Mesendoderm (in vitro differentiated cells): ENCODE measurements at regions not wholly inside any gene's neighbourhood (a gene's known extent, or its start where the extent isn't known, plus 50 kb on each side); places are given as distances from the start of the nearest gene placed in this dataset.

Source experiments
- DNase-seq: peaks from one replicate; pipeline ENCODE4 v3.0.0; 2013
- H2AK5ac ChIP-seq: 2 replicates; pipeline ENCODE4 v1.6.1; 2013; ENCODE audit warnings: low read length, inconsistent platforms
- H2BK120ac ChIP-seq: 2 replicates; pipeline ENCODE4 v1.6.1; 2013; ENCODE audit warnings: low read depth, mild to moderate bottlenecking, low read length, moderate library complexity, mixed read lengths
- H2BK15ac ChIP-seq: replicated peaks from 2 replicates; pipeline ENCODE4 v1.6.1; 2013; ENCODE audit warnings: low read depth, mild to moderate bottlenecking, moderate library complexity
- H2BK5ac ChIP-seq: 2 replicates; pipeline ENCODE4 v1.6.1; 2013; ENCODE audit warnings: low read length, inconsistent platforms
- H3K18ac ChIP-seq: 2 replicates; pipeline ENCODE4 v1.6.1; 2013; ENCODE audit warnings: mild to moderate bottlenecking, low read length, mixed read lengths
- H3K23ac ChIP-seq: one replicate; pipeline ENCODE4 v1.6.1; 2013; ENCODE audit warnings: low read length
- H3K27ac ChIP-seq: 2 replicates; pipeline ENCODE4 v1.5.1; 2013; ENCODE audit warnings: low read depth, mild to moderate bottlenecking, inconsistent platforms, low read length, moderate library complexity
- H3K27me3 ChIP-seq: 2 replicates; pipeline ENCODE4 v1.6.1; 2013; ENCODE audit warnings: low read length, control low read depth, mild to moderate bottlenecking, inconsistent platforms; ENCODE audit not compliant: insufficient read depth, poor library complexity
- H3K36me3 ChIP-seq: 2 replicates; pipeline ENCODE4 v1.6.1; 2013; ENCODE audit warnings: low read length, inconsistent platforms; ENCODE audit not compliant: control insufficient read depth, insufficient read depth
- H3K4ac ChIP-seq: one replicate; pipeline ENCODE4 v1.6.1; 2013; ENCODE audit warnings: low read depth, mild to moderate bottlenecking, low read length, moderate library complexity
- H3K4me1 ChIP-seq: 2 replicates; pipeline ENCODE4 v1.6.1; 2013; ENCODE audit warnings: low read depth, low read length, inconsistent platforms; ENCODE audit not compliant: control insufficient read depth
- H3K4me2 ChIP-seq: 2 replicates; pipeline ENCODE4 v1.6.1; 2013; ENCODE audit warnings: low read length
- H3K4me3 ChIP-seq: 2 replicates; pipeline ENCODE4 v1.5.1; 2013; ENCODE audit warnings: mild to moderate bottlenecking, low read length
- H3K56ac ChIP-seq: one replicate; pipeline ENCODE4 v1.6.1; 2013; ENCODE audit warnings: low read length
- H3K79me1 ChIP-seq: 2 replicates; pipeline ENCODE4 v1.6.1; 2013; ENCODE audit warnings: low read length, inconsistent platforms
- H3K79me2 ChIP-seq: 2 replicates; pipeline ENCODE4 v1.6.1; 2013; ENCODE audit warnings: mild to moderate bottlenecking, low read length; ENCODE audit not compliant: control insufficient read depth, insufficient read depth
- H3K9ac ChIP-seq: 2 replicates; pipeline ENCODE4 v1.6.1; 2013; ENCODE audit warnings: low read length, inconsistent platforms
- H4K5ac ChIP-seq: one replicate; pipeline ENCODE4 v1.6.1; 2013; ENCODE audit warnings: low read length
- H4K8ac ChIP-seq: one replicate; pipeline ENCODE4 v1.6.1; 2013; ENCODE audit warnings: low read depth, mild to moderate bottlenecking, control low read depth, low read length, moderate library complexity
- WGBS: extraction: QIAGEN DNeasy Blood & Tissue Kit; methylation state at CpG from one replicate; pipeline ENCODE4 v1.1.7; 2013; ENCODE audit warnings: low lambda C conversion rate, missing lambda C conversion rate; ENCODE audit not compliant: insufficient coverage; ENCODE audit errors: extremely low coverage; 5-methylcytosine and 5-hydroxymethylcytosine counted together

DNA sequence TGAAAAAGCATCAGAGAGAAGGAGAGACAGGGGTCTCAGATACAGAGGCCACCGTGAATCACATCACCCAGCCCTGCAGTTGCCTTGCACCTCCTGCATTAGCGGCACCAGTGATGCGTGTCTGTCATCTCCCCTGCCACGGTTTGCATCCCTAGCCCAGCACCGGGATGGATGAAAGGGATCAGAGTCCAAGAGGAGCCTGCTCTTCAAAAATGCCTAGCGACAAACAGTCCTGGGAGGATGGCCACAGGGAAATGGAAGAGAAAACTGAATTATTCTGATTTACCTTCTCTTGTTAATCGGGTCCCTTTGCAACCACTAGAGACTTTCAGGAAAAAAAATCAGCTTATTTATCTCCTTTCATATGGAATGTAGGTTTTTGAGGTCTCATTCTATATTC, 495.6 kb upstream of the KIRREL3 start:
- H3K23ac ChIP-seq = no peak overlapping the region
- no peak for DNase-seq
- H3K36me3 ChIP-seq = no peaks in the 10 kb centered on the region
- H3K27me3 ChIP-seq = no peaks in the 10 kb centered on the region
- H3K4me3 ChIP-seq = no peak overlapping the region
- H4K5ac ChIP-seq = no peak overlapping the region
- H3K79me2 ChIP-seq = no peaks in the 10 kb centered on the region
- no peak overlapping the region for H3K9ac ChIP-seq
- no peak overlapping the region for H2BK15ac ChIP-seq
- no peak overlapping the region for H2AK5ac ChIP-seq
- H2BK5ac ChIP-seq = no peak overlapping the region
- no peak overlapping the region for H4K8ac ChIP-seq
- H3K4me2 ChIP-seq = no peak overlapping the region
- H3K4me1 ChIP-seq = no peaks in the 10 kb centered on the region
- no peak overlapping the region for H3K4ac ChIP-seq
- no peaks in the 10 kb centered on the region for H3K79me1 ChIP-seq
- no peak overlapping the region for H3K56ac ChIP-seq
- no peak overlapping the region for H3K18ac ChIP-seq
- H2BK120ac ChIP-seq = no peak overlapping the region
- no CpG with 5 or more reads among the region's 7 CpGs for WGBS
- no peak overlapping the region for H3K27ac ChIP-seq

DNA sequence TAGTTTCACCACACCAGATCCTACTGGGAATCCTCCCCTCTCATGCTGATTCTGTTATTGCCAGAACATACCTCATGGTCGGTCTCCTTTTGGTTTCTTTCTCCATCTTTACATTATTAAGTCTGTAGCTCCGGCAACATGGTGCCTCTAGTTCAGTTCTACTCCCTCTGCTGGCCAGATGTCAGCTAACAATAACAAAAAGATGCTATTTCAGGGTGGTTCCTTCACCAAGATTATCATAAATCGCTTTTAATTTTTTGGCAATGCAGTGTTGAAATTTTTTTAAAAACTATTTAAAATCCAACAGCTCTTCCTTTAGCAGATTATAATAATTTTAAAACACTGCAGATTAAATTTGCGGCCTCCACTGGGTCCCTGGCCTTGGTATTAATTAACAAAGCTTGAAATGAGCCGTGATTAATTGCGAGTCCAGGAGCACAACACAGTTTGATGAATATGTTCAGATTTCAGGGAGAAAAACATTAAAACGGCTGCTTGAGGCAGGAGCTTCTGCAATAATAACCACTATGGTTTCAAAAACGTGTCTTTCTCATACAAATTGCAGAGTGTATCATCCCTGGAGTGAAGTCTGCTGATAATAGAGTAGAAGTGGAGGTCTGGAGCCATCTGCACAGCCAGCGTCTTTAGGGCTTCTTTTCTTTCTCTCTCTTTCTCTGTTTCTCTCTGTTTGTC, 492.9 kb upstream of the KIRREL3 start:
- no peak overlapping the region for H2BK120ac ChIP-seq
- no peak overlapping the region for H3K23ac ChIP-seq
- no peak overlapping the region for H4K5ac ChIP-seq
- no peak overlapping the region for H3K18ac ChIP-seq
- H3K9ac ChIP-seq = no peak overlapping the region
- no peak overlapping the region for H3K56ac ChIP-seq
- no peak overlapping the region for H2AK5ac ChIP-seq
- no peaks in the 10 kb centered on the region for H3K79me2 ChIP-seq
- no peaks in the 10 kb centered on the region for H3K79me1 ChIP-seq
- H3K36me3 ChIP-seq = no peaks in the 10 kb centered on the region
- H2BK15ac ChIP-seq = no peak overlapping the region
- H3K4me3 ChIP-seq = no peak overlapping the region
- H3K4me1 ChIP-seq = no peaks in the 10 kb centered on the region
- no peak overlapping the region for H3K27ac ChIP-seq
- H3K4ac ChIP-seq = no peak overlapping the region
- no CpG with 5 or more reads among the region's 9 CpGs for WGBS
- no peak overlapping the region for H3K4me2 ChIP-seq
- DNase-seq = peak; percentile 32
- H4K8ac ChIP-seq = no peak overlapping the region
- H2BK5ac ChIP-seq = no peak overlapping the region
- H3K27me3 ChIP-seq = no peaks in the 10 kb centered on the region

DNA sequence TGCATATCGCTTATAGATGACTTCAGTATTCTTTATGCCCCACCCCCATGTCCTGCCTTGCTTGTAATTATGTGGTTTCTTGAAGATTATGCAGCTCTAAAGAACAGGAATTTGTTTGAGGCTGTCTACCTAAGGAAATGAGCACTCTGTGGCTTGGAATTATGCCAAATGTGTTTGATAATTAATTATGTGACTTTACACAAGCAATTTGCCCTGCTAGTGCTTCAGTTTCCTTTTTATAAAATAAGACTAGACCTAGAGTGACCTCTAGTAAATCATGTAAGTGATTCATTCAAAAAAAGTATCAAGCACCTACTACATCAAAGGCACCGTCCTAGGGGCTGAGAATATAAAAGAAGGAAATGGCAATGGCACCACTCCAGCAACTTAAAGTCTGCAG, 491.5 kb upstream of the KIRREL3 start:
- WGBS = no CpG with 5 or more reads among the region's 2 CpGs
- Histone ChIP-seq H3K27ac (no peak overlapping the region), H4K5ac (no peak overlapping the region), H3K79me1 (no peaks in the 10 kb centered on the region), H3K18ac (no peak overlapping the region), H3K27me3 (no peaks in the 10 kb centered on the region), H3K9ac (no peak overlapping the region), H3K79me2 (no peaks in the 10 kb centered on the region), H3K4me3 (no peak overlapping the region), H4K8ac (no peak overlapping the region), H3K4me1 (no peaks in the 10 kb centered on the region), H2BK120ac (no peak overlapping the region), H2AK5ac (no peak overlapping the region), H3K23ac (no peak overlapping the region), H3K4me2 (no peak overlapping the region), H3K56ac (no peak overlapping the region), H2BK15ac (no peak overlapping the region), H2BK5ac (no peak overlapping the region), H3K4ac (no peak overlapping the region), H3K36me3 (no peaks in the 10 kb centered on the region)
- DNase-seq = no peak

DNA sequence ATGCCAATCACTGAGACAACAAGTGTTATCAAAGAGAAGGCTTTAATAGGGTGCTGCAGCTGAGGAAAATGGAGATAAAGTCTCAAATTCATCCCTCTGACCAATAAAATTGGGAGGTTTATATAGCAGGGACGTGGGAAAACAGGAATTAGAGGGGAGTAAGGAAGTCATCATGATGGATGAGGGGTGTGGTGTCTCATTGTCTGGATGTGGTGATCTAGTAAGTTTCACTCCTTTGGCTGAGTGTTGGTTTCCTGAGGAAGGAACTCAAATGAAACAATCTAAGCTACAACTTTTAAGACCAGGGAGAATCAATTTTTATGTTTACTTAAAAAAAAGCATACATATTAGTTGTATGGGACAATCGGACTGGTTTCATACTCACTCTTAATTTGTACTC, 491.0 kb upstream of the KIRREL3 start:
- H3K4me3 ChIP-seq = no peak overlapping the region
- H2BK15ac ChIP-seq = no peak overlapping the region
- no peak for DNase-seq
- no peak overlapping the region for H4K8ac ChIP-seq
- no CpG with 5 or more reads among the region's 2 CpGs for WGBS
- H3K18ac ChIP-seq = no peak overlapping the region
- no peaks in the 10 kb centered on the region for H3K4me1 ChIP-seq
- H3K9ac ChIP-seq = no peak overlapping the region
- no peak overlapping the region for H3K27ac ChIP-seq
- no peak overlapping the region for H2BK5ac ChIP-seq
- H3K4me2 ChIP-seq = no peak overlapping the region
- H3K4ac ChIP-seq = no peak overlapping the region
- no peak overlapping the region for H2AK5ac ChIP-seq
- no peaks in the 10 kb centered on the region for H3K27me3 ChIP-seq
- H2BK120ac ChIP-seq = no peak overlapping the region
- no peak overlapping the region for H3K56ac ChIP-seq
- no peaks in the 10 kb centered on the region for H3K79me2 ChIP-seq
- H3K79me1 ChIP-seq = no peaks in the 10 kb centered on the region
- no peak overlapping the region for H4K5ac ChIP-seq
- H3K36me3 ChIP-seq = no peaks in the 10 kb centered on the region
- no peak overlapping the region for H3K23ac ChIP-seq

GRCh38 chr11:127490896-127491295, 490.3 kb upstream of the KIRREL3 start:
- Histone ChIP-seq H2BK15ac (no peak overlapping the region), H3K79me2 (no peaks in the 10 kb centered on the region), H3K79me1 (no peaks in the 10 kb centered on the region), H2BK5ac (no peak overlapping the region), H3K27me3 (no peaks in the 10 kb centered on the region), H3K18ac (no peak overlapping the region), H3K36me3 (no peaks in the 10 kb centered on the region), H3K9ac (no peak overlapping the region), H3K56ac (no peak overlapping the region), H3K23ac (no peak overlapping the region), H2AK5ac (no peak overlapping the region), H3K4me1 (no peaks in the 10 kb centered on the region), H4K5ac (no peak overlapping the region), H4K8ac (no peak overlapping the region), H2BK120ac (no peak overlapping the region), H3K4ac (no peak overlapping the region), H3K4me3 (no peak overlapping the region), H3K4me2 (no peak overlapping the region), H3K27ac (no peak overlapping the region)
- no CpG with 5 or more reads among the region's 2 CpGs for WGBS
- no peak for DNase-seq

GRCh38 chr11:127485541-127485940, 485.0 kb upstream of the KIRREL3 start:
- Histone ChIP-seq H3K79me1 (no peaks in the 10 kb centered on the region), H3K23ac (no peak overlapping the region), H3K18ac (no peak overlapping the region), H3K36me3 (no peaks in the 10 kb centered on the region), H3K9ac (no peak overlapping the region), H3K56ac (no peak overlapping the region), H3K4me1 (no peaks in the 10 kb centered on the region), H3K27ac (no peak overlapping the region), H2BK15ac (no peak overlapping the region), H2BK120ac (no peak overlapping the region), H4K5ac (no peak overlapping the region), H2BK5ac (no peak overlapping the region), H2AK5ac (no peak overlapping the region), H3K4me2 (no peak overlapping the region), H3K4me3 (no peak overlapping the region), H3K27me3 (no peaks in the 10 kb centered on the region), H4K8ac (no peak overlapping the region), H3K4ac (no peak overlapping the region), H3K79me2 (no peaks in the 10 kb centered on the region)
- DNase-seq = no peak
- WGBS = no CpG with 5 or more reads among the region's 2 CpGs
